GM18870 (cell line): ENCODE measurements at regions not wholly inside any gene's neighbourhood (a gene's known extent, or its start where the extent isn't known, plus 50 kb on each side); places are given as distances from the start of the nearest gene placed in this dataset.

Source experiments
- ATAC-seq: cut with Tn5 transposase; IDR thresholded peaks from one replicate; pipeline ENCODE4 v1.9.1; 2021; ENCODE audit warnings: moderate library complexity; ENCODE audit not compliant: unreplicated experiment

DNA sequence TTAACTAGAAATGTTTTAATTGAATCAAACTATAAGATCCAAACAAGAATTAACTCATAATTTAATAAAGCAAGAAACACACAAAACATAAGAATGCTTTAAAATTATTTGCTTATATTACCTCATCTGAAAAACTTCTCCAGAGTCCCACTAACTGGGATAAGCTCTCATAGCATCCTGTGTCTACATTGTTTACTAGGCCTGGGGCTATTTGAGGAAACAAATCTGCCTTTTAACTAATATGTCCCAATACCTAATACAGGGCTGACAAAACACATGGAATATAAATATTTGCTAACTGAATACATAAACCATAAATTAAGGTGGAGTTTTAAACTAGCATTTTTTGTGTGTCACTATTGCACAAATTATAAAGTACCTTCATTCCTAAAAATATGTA is 1399.8 kb upstream of the SLC10A2 start:
- ATAC-seq = no peak

DNA sequence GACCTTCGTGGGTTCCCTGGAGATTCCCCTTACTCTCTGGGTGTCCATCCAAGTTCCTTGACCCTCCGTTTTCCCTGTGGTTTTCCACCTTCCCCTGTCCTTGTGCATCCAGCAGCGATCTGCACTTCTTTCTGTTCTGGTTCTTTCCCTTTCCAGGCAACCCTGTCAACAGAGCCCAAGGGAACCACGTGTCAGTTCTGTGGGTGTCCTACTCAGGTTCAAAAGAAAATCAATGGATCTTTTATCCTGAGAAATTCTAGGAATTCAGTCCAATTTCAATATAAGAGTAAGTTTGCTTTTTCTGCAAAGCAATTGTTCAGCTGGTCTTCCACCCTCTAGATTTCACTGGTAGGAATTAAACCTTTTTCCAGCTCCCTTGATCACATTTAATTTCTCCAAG is 1394.8 kb upstream of the SLC10A2 start:
- no peak for ATAC-seq

GRCh38 chr13:104460554-104460953 is 1394.3 kb upstream of the SLC10A2 start:
- no peak for ATAC-seq

DNA sequence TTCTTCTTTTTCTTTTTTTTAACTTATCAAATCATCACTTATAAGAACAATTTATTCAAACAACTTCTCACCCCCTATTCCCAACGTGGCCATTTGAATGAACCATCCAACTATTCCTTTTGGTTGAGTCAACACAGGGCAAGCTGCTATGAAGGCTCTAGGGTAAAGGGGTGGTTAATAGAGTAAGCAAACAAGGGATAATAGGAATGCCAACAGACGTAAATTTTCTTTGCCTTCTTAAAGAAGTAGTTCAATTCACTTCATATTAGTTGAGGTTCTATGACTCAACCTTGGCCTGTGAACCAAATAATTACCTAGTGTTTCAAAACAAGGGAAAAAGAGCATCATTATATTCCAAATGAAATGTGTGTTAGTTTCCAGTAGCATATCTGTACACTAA is 1383.8 kb upstream of the SLC10A2 start:
- ATAC-seq = no peak

- ATAC-seq = no peak
These were observed 1381.1 kb upstream of the SLC10A2 start for GRCh38 chr13:104447348-104447747.

- no peak for ATAC-seq
These were observed 1376.3 kb upstream of the SLC10A2 start for GRCh38 chr13:104442536-104442935.

GRCh38 chr13:104436555-104436954 is 1370.3 kb upstream of the SLC10A2 start:
- no peak for ATAC-seq

DNA sequence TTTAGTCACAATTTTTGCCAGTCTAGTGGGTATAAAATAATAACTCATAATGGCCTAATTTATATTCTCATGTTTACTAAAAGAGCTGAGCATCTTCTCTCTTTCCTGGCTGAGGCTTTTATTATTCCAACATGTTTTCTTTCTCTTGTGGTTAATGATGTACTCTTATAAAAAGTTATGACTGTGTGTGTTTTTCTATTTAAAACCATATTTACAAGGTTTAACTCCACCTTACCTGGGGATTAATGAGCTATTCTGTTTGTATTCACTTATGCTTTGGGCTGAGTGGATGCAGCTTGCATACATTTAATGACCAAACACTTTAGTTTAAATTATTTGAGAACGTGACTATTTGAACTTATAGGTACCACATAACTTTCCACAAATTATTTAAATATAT is 1365.7 kb upstream of the SLC10A2 start:
- ATAC-seq = no peak

DNA sequence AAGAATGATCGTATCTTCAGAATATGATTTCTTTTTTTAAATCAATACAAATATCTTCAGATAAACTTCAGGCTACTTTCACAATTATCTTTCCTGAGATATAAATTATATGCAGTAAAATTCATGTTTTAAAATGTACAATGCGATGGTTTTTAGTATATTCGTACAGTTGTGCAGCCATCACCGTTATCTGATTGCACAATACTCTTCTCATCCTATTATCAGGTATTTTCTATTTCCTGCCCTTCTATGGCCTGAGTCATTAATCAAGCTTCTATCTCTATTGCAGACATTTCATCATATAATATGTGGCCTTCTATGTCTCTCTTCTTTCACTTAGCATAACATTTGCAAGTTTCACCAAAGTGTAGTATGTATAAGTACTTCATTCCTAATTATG is 1360.2 kb upstream of the SLC10A2 start:
- ATAC-seq = no peak

DNA sequence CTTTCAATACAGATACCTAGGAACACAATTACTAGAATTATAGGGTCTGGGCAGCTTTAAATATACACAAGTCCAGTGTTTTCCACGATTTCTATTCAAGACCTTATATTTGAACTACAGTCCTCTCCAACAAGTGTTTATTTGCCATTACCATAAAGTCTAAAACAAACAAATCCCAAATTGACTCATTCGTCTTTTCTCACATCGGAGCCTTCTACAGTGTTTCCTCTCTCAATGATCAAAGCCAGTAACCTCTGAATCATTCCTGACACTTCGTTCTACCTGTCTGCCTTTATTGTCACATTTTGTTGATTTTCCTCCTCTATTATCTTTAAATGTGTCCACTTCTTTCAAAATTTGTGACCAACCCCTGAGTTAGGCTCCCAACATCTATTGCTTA is 1356.5 kb upstream of the SLC10A2 start:
- no peak for ATAC-seq

DNA sequence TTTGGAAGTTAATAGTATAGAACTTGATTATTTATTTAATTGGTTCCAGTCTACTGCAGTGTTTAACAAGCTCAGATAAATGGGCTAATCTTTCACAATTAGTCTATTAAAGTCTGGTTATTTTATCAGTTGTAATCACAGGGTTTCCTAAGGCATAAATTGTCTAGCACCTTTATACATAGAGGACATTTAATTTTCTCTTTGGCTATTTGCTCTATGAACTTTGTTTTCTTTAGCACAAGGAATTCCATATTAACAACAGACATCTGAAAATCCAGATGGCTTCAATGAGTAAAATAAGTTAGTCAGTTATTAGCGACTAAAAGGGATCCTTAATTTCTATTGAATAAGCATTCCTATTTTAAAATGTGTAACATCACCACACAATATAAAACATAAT is 1350.8 kb upstream of the SLC10A2 start:
- no peak for ATAC-seq

GRCh38 chr13:104414771-104415170 is 1348.6 kb upstream of the SLC10A2 start:
- no peak for ATAC-seq

GRCh38 chr13:104414181-104414580 is 1348.0 kb upstream of the SLC10A2 start:
- ATAC-seq = no peak

GRCh38 chr13:104411141-104411765 is 1345.0 kb upstream of the SLC10A2 start:
- no peak for ATAC-seq

DNA sequence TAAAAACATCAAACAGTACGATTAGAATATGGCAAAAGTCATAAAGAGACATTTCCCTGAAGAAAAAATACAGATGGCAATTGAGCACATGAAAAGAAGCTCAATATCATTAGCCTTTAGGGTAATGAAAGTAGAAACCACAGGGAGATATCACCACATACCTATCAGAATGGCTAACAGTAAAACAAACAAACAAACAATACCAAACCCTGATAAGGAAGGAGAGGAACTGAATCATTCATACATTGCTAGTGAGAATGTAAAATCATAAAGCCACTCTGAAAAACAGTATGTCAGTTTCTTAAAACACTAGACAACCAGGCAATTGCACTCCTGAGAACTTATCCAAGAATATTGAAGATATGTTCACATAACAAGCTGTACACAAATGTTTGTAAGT is 1342.5 kb upstream of the SLC10A2 start:
- ATAC-seq = no peak

DNA sequence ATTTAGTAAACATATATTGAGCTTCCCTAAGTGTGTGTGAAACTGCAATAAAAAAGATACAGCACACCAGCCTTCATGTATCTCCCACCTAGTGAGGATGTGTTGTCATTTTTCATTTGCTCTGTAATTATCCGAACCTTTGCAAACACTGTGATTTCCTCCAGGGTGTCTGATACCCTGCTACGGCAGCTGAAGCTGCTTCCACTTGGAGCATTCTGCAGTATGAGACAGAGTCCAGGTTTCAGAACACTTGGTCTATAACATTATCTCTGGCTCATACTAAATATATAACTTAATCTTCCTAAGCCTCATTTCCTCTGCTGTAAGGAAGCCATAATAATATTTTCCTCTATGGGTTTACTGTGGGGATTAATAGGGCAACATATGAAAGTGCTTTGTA is 1338.1 kb upstream of the SLC10A2 start:
- no peak for ATAC-seq

GRCh38 chr13:104389691-104390090 is 1323.5 kb upstream of the SLC10A2 start:
- ATAC-seq = no peak

DNA sequence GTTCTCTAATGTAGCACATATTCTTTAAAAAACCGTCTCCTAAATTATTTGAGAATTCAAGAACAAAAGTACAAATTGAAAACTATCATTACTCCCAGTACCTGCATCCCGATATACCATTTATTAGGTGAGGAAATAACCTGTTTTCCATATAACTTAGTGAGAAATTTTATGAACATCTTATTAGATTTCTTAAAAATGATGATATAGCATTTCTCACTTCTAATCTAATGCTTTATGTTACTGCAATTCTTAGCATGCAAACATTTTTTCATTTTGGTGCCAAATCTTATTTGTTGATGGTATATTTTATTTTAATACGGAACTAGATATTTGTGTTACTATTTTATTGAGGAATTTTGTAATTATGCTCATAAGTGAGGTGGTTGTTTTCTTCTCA is 1321.3 kb upstream of the SLC10A2 start:
- ATAC-seq = no peak

GRCh38 chr13:104385404-104385803 is 1319.2 kb upstream of the SLC10A2 start:
- ATAC-seq = no peak

GRCh38 chr13:104382951-104383350 is 1316.7 kb upstream of the SLC10A2 start:
- ATAC-seq = no peak

GRCh38 chr13:104376588-104376987 is 1310.4 kb upstream of the SLC10A2 start:
- no peak for ATAC-seq

DNA sequence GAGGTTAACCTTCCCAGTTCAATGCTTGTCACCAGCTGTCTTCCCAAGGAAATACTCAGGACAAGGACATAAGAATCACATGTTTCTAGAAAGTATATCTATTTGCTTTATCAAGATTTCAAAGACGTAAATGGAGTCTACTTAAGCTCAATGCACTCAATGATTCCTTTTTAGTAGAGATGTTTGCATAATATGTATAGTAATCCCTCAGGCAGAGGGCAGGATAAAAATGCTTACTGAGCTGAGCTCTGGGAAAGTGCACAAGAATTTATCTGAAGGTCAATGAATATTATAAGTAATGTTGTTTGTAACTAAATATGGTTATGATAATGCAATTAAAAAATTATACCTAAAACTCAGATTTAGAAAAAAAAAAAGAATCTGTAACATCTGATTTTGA is 1309.4 kb upstream of the SLC10A2 start:
- no peak for ATAC-seq

DNA sequence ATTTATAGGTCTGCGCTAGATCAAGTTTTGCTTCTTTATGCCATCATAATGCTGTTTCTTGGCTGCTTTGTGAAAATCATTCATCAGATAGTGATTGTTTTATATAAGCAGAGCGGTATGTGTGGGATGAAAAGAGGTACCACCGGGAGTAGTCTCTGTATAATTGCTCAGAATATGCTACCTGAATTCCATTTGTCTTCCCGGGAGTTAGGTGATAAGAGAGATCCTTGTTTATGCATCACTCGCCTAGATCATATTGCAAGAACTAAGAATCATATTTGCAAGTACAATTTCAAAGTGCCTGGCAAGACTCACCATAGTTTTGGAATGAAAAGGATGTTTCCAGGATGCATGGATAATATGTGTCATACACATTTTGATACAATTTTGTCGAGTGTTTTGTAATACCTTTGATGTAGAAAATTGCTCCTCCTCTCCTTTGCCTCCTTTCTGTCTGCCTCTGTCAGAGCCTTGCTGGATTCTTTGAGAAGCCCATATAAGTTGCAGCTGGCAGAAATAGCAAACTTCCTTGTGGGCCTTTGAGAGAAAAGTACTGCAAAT is 1306.0 kb upstream of the SLC10A2 start:
- no peak for ATAC-seq
